Fibroblast of villous mesenchyme (primary cell): ENCODE measurements at regions not wholly inside any gene's neighbourhood (a gene's known extent, or its start where the extent isn't known, plus 50 kb on each side); places are given as distances from the start of the nearest gene placed in this dataset.

Experiments
- DNase-seq: peaks from one replicate; pipeline ENCODE4 v3.0.0-alpha.2; 2010; ENCODE audit warnings: low read depth
- H3K4me3 ChIP-seq: 2 replicates; pipeline ENCODE4 v1.5.1; 2011; ENCODE audit warnings: low read depth, mild to moderate bottlenecking, low read length
- CTCF ChIP-seq: IDR thresholded peaks from 2 replicates; pipeline ENCODE4 v1.5.1; 2012; ENCODE audit warnings: low read depth, mild to moderate bottlenecking, low read length; ENCODE audit not compliant: insufficient read depth

- peak overlapping the region; percentile 13 for H3K4me3 ChIP-seq
- peak; percentile 7 for DNase-seq
- no peak for TF ChIP-seq CTCF
Measured at GRCh38 chr1:83064589-83065242, 934.2 kb downstream of the TTLL7 start.

- H3K4me3 ChIP-seq, result no peak overlapping the region
- DNase-seq, result no peak
- TF ChIP-seq CTCF, result no peak
Measured at GRCh38 chr1:83060651-83061390, 938.1 kb downstream of the TTLL7 start.

- DNase-seq, result no peak
- TF ChIP-seq CTCF, result no peak
- H3K4me3 ChIP-seq, result no peak overlapping the region
Measured at GRCh38 chr1:83060221-83060620, 938.7 kb downstream of the TTLL7 start.

GRCh38 chr1:83058327-83058726, 940.6 kb downstream of the TTLL7 start:
- no peak for DNase-seq
- no peak for TF ChIP-seq CTCF
- no peak overlapping the region for H3K4me3 ChIP-seq

- no peak for DNase-seq
- TF ChIP-seq CTCF, result no peak
- no peak overlapping the region for H3K4me3 ChIP-seq
Measured at GRCh38 chr1:83055391-83056170, 943.4 kb downstream of the TTLL7 start.

GRCh38 chr1:83053446-83053845, 945.5 kb downstream of the TTLL7 start:
- no peak overlapping the region for H3K4me3 ChIP-seq
- TF ChIP-seq CTCF, result no peak
- DNase-seq, result no peak
